GM12872 (cell line): ENCODE measurements at regions not wholly inside any gene's neighbourhood (a gene's known extent, or its start where the extent isn't known, plus 50 kb on each side); places are given as distances from the start of the nearest gene placed in this dataset.

Experiments
- TF ChIP-seq, protein P1 (sequence below): IDR thresholded peaks from 3 replicates; pipeline ENCODE4 v1.5.1; 2011; ENCODE audit warnings: low read depth, mild to moderate bottlenecking, low read length, moderate library complexity; ENCODE audit not compliant: insufficient read depth

DNA sequence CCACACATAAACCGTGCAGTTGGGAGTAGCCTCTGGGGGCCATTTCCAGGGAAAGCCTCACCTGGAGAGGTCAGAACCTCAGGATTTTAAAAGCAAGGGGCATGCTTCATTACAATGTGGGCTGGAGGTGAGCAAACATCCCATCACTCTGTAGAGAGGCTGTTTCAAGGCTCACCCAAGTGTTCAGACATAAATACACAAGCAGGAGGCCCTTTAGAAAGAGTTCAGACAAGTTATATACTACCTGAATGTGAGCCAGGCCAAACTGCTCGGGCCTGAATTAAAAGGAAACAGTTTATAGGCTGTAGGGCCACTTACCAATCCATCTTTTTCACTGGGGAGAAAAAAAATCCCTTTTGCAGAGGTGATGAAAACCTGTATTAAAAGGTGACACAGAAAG is 540.0 kb upstream of the ZEB2 start:
- TF ChIP-seq, protein P1, sequence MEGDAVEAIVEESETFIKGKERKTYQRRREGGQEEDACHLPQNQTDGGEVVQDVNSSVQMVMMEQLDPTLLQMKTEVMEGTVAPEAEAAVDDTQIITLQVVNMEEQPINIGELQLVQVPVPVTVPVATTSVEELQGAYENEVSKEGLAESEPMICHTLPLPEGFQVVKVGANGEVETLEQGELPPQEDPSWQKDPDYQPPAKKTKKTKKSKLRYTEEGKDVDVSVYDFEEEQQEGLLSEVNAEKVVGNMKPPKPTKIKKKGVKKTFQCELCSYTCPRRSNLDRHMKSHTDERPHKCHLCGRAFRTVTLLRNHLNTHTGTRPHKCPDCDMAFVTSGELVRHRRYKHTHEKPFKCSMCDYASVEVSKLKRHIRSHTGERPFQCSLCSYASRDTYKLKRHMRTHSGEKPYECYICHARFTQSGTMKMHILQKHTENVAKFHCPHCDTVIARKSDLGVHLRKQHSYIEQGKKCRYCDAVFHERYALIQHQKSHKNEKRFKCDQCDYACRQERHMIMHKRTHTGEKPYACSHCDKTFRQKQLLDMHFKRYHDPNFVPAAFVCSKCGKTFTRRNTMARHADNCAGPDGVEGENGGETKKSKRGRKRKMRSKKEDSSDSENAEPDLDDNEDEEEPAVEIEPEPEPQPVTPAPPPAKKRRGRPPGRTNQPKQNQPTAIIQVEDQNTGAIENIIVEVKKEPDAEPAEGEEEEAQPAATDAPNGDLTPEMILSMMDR, result no peak

DNA sequence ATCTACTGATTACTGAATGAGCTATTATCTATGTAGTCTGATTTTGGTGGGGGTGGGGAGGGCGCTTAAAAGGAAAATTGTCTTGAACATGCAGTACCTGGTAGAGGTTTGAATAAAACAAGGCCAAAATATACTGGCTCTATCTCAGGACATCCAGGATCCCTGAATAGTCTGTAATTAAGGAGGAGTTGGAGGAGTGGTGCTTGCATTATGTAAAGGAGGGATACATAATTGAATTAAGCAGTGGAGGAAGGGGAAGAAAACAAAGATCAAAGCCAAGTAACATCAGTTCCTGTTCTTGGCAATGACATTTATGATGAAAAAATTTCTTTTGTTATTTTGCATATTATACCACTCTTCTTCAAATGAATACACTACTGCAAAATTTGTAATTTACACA is 539.4 kb upstream of the ZEB2 start:
- TF ChIP-seq, protein P1, result no peak

- TF ChIP-seq, protein P1, result no peak
These were observed 538.5 kb upstream of the ZEB2 start for GRCh38 chr2:145058457-145058856.

GRCh38 chr2:145055651-145056050 is 535.7 kb upstream of the ZEB2 start:
- TF ChIP-seq, protein P1, result no peak

GRCh38 chr2:145050134-145050533 is 530.2 kb upstream of the ZEB2 start:
- TF ChIP-seq, protein P1, result no peak

- TF ChIP-seq, protein P1, result no peak
These were observed 529.6 kb upstream of the ZEB2 start for GRCh38 chr2:145049475-145049874.

DNA sequence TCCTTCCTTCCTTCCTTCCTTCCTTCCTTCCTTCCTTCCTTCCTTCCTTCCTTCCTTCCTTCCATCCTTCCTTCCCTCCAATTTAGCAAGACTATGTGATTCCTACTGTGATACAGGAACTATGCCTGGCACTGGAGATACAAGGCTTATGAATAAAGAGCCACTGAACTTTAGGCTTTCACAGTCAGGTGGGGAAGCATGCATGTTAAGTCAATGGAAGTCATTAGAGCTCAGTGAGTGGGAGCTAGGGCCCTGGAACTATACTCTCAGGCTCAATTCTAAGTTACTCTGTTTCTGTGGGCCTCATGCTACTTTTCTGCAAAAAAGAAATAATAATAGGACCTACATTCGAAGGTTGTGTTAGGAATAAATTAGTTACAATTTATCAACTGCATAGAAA is 527.6 kb upstream of the ZEB2 start:
- TF ChIP-seq, protein P1, result no peak

- TF ChIP-seq, protein P1, result no peak
These were observed 524.6 kb upstream of the ZEB2 start for GRCh38 chr2:145044491-145044890.
